ENCODE measurements at regions not wholly inside any gene's neighbourhood (a gene's known extent, or its start where the extent isn't known, plus 50 kb on each side); places are given as distances from the start of the nearest gene placed in this dataset.

DNA sequence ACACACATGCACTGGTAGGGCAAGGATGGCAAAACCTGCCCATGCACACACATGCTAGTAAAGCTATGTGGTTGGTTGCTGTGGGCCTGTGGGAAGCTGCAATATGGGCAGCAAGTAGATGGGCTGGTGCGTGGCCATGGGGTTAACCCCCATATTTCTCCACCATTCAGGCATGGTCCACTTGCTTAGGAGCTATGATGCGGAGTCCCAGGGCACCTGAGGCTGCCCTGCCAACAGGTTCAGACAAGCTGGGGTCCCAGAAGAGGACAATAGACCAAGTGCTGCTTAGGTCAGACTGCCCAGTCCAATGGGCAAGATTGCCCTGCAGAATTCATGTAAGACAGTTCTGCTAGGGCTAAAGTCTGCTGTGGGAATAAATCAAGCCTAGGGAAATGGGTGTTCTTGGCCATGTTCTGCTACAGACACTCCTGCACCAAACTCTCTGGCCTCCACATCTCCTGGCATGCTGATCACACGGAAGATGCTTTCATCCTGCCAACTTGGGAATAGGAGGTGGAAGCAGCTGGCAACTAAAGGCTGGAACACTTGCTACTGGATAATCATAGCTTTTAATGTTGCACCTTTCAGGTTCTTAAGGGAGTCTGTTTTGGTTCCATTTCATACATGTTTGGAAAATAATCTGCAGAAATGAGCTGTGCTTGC lies 646.3 kb upstream of the SLITRK1 start:
- TF ChIP-seq, protein P1, sequence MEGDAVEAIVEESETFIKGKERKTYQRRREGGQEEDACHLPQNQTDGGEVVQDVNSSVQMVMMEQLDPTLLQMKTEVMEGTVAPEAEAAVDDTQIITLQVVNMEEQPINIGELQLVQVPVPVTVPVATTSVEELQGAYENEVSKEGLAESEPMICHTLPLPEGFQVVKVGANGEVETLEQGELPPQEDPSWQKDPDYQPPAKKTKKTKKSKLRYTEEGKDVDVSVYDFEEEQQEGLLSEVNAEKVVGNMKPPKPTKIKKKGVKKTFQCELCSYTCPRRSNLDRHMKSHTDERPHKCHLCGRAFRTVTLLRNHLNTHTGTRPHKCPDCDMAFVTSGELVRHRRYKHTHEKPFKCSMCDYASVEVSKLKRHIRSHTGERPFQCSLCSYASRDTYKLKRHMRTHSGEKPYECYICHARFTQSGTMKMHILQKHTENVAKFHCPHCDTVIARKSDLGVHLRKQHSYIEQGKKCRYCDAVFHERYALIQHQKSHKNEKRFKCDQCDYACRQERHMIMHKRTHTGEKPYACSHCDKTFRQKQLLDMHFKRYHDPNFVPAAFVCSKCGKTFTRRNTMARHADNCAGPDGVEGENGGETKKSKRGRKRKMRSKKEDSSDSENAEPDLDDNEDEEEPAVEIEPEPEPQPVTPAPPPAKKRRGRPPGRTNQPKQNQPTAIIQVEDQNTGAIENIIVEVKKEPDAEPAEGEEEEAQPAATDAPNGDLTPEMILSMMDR (IDR thresholded peaks at IDR 0.05; ENCODE audit: low read length) = no peak
- TF ChIP-seq EZH2 (IDR thresholded peaks at IDR 0.05; ENCODE audit: borderline replicate concordance, low read length) = no peak
